Thyroid gland (tissue), 4 donors: ENCODE measurements at regions not wholly inside any gene's neighbourhood (a gene's known extent, or its start where the extent isn't known, plus 50 kb on each side); places are given as distances from the start of the nearest gene placed in this dataset.

Experiments
- DNase-seq, 2 donors: peaks; one replicate each; pipeline ENCODE4 v3.0.0-alpha.2; 2019
- H3K27ac ChIP-seq, 3 donors: fragments of 200-600 bp; sonication (generic); 1 replicate in 2 of 3; 2 replicates in 1 of 3; pipeline ENCODE4 v1.5.1; 2016 to 2019; ENCODE audit warnings: mild to moderate bottlenecking in 1 of 3, moderate library complexity in 1 of 3
- H3K27me3 ChIP-seq: fragments of 200-600 bp; sonication (generic); one replicate; pipeline ENCODE4 v1.5.1; 2019
- H3K36me3 ChIP-seq, 2 donors: fragments of 200-600 bp; sonication (generic); one replicate each; pipeline ENCODE4 v1.5.1; 2016 to 2019
- H3K4me1 ChIP-seq, 2 donors: fragments of 200-600 bp; sonication (generic); one replicate each; pipeline ENCODE4 v1.5.1; 2017 to 2019
- H3K4me3 ChIP-seq, 3 donors: fragments of 200-600 bp; sonication (generic); replicated peaks in 1 of 3; 1 replicate in 2 of 3; 2 replicates in 1 of 3; pipeline ENCODE4 v1.5.1; 2016; ENCODE audit warnings: mild to moderate bottlenecking in 1 of 3
- H3K9me3 ChIP-seq: fragments of 200-600 bp; sonication (generic); one replicate; pipeline ENCODE4 v1.5.1; 2017
- CTCF ChIP-seq, 6 experiments: fragments of 200-600 bp in 3 of 6; fragments of 450-650 bp in 3 of 6; sonication (generic) in 3 of 6; IDR thresholded peaks; one replicate each; pipeline ENCODE4 v1.5.1; 2016 to 2019; ENCODE audit warnings: antibody characterized with exemption in 6 of 6, mild to moderate bottlenecking in 2 of 6, inconsistent platforms in 1 of 6, moderate library complexity in 1 of 6
- POLR2A ChIP-seq, 2 donors: fragments of 450-650 bp; IDR thresholded peaks; one replicate each; pipeline ENCODE4 v1.6.1; 2017; ENCODE audit warnings: antibody characterized with exemption in 2 of 2, mild to moderate bottlenecking in 2 of 2, moderate library complexity in 1 of 2
- WGBS, 2 donors: methylation state at CpG; one replicate each; pipeline ENCODE4 v1.1.5; 2017; 5-methylcytosine and 5-hydroxymethylcytosine counted together
- intact Hi-C: fragments of 100-400 bp; cut with DNase I; formaldehyde crosslinking; loops from one replicate; pipeline ENCODE4 v1.15.1; 2023

- no peak for DNase-seq
- Histone ChIP-seq H3K9me3 (no peaks in the 10 kb centered on the region), H3K27me3 (no peaks in the 10 kb centered on the region), H3K27ac (no peak overlapping the region), H3K36me3 (no peaks in the 10 kb centered on the region), H3K4me1 (no peaks in the 10 kb centered on the region), H3K4me3 (no peak overlapping the region)
- TF ChIP-seq CTCF (IDR thresholded peaks at IDR 0.05) (no peak), POLR2A (IDR thresholded peaks at IDR 0.05) (no peak)
- intact Hi-C loops = no loop called here
Observed at GRCh38 chr20:4513720-4514119, 172.5 kb upstream of the PRNP start.

- intact Hi-C loops = no loop called here
- no peak for TF ChIP-seq CTCF (IDR thresholded peaks at IDR 0.05)
- no peak for TF ChIP-seq POLR2A (IDR thresholded peaks at IDR 0.05)
- H3K27ac ChIP-seq = no peak overlapping the region
- WGBS, 2 donors = 55 to 65% methylated on average over 3 of the region's 3 CpGs
- H3K27me3 ChIP-seq = no peaks in the 10 kb centered on the region
- no peaks in the 10 kb centered on the region for H3K36me3 ChIP-seq
- no peaks in the 10 kb centered on the region for H3K9me3 ChIP-seq
- H3K4me1 ChIP-seq = no peaks in the 10 kb centered on the region
- H3K4me3 ChIP-seq = no peak overlapping the region
- DNase-seq = no peak
Observed at GRCh38 chr20:4512891-4513550, 173.2 kb upstream of the PRNP start.

- H3K4me3 ChIP-seq = no peak overlapping the region
- intact Hi-C loops = no loop called here
- DNase-seq = no peak
- TF ChIP-seq CTCF (IDR thresholded peaks at IDR 0.05) (no peak), POLR2A (IDR thresholded peaks at IDR 0.05) (no peak)
- H3K9me3 ChIP-seq = no peaks in the 10 kb centered on the region
- no peak overlapping the region for H3K27ac ChIP-seq
- H3K27me3 ChIP-seq = no peaks in the 10 kb centered on the region
- WGBS, 2 donors = 75 to 81% methylated on average over 1 of the region's 1 CpG
- no peaks in the 10 kb centered on the region for H3K36me3 ChIP-seq
- no peaks in the 10 kb centered on the region for H3K4me1 ChIP-seq
Observed at GRCh38 chr20:4511776-4512175, 174.5 kb upstream of the PRNP start.

- no peaks in the 10 kb centered on the region for H3K36me3 ChIP-seq
- no peaks in the 10 kb centered on the region for H3K4me1 ChIP-seq
- WGBS, 2 donors = 79 to 86% methylated on average over 3 of the region's 3 CpGs
- H3K9me3 ChIP-seq = no peaks in the 10 kb centered on the region
- TF ChIP-seq CTCF (IDR thresholded peaks at IDR 0.05) (no peak), POLR2A (IDR thresholded peaks at IDR 0.05) (no peak)
- intact Hi-C loops = no loop called here
- H3K27ac ChIP-seq = no peak overlapping the region
- DNase-seq = no peak
- H3K4me3 ChIP-seq = no peak overlapping the region
- no peaks in the 10 kb centered on the region for H3K27me3 ChIP-seq
Observed at GRCh38 chr20:4509825-4510522, 176.3 kb upstream of the PRNP start.

- H3K9me3 ChIP-seq = no peaks in the 10 kb centered on the region
- intact Hi-C loops = no loop called here
- 86 to 90% methylated on average over 3 of the region's 3 CpGs for WGBS, 2 donors
Observed at GRCh38 chr20:4508773-4509172, 177.5 kb upstream of the PRNP start.

More at GRCh38 chr20:4508773-4509172, 177.5 kb upstream of the PRNP start:
- Histone ChIP-seq H3K4me3 (no peak overlapping the region), H3K4me1 (no peaks in the 10 kb centered on the region), H3K27me3 (no peaks in the 10 kb centered on the region), H3K36me3 (no peaks in the 10 kb centered on the region), H3K27ac (no peak overlapping the region)
- no peak for DNase-seq
- TF ChIP-seq POLR2A (IDR thresholded peaks at IDR 0.05) (no peak), CTCF (IDR thresholded peaks at IDR 0.05) (no peak)
